MM.1S (cell line): ENCODE measurements at regions not wholly inside any gene's neighbourhood (a gene's known extent, or its start where the extent isn't known, plus 50 kb on each side); places are given as distances from the start of the nearest gene placed in this dataset.

Experiments used
- DNase-seq: peaks from one replicate; pipeline ENCODE4 v3.0.0-alpha.2; 2015
- H2AFZ ChIP-seq: fragments of 300-600 bp; sonication (generic); 2 replicates; pipeline ENCODE4 v1.6.0; 2016; ENCODE audit warnings: antibody characterized with exemption, low read length
- H3F3A ChIP-seq: fragments of 300-600 bp; sonication (generic); 2 replicates; pipeline ENCODE4 v1.6.1; 2016; ENCODE audit warnings: mild to moderate bottlenecking, antibody characterized with exemption, low read length, moderate library complexity, mixed read lengths; ENCODE audit not compliant: insufficient read depth
- H3K27ac ChIP-seq: fragments of 300-600 bp; sonication (generic); 2 replicates; pipeline ENCODE4 v1.5.1; 2016; ENCODE audit warnings: mild to moderate bottlenecking, low read length
- H3K27me3 ChIP-seq: fragments of 300-600 bp; sonication (generic); replicated peaks from 2 replicates; pipeline ENCODE4 v1.6.0; 2016; ENCODE audit warnings: low read length; ENCODE audit not compliant: insufficient read depth
- H3K36me3 ChIP-seq: fragments of 300-600 bp; sonication (generic); replicated peaks from 2 replicates; pipeline ENCODE4 v1.6.1; 2016; ENCODE audit warnings: mild to moderate bottlenecking, low read length, mixed read lengths; ENCODE audit not compliant: insufficient read depth
- H3K4me1 ChIP-seq: fragments of 300-600 bp; sonication (generic); 2 replicates; pipeline ENCODE4 v1.6.1; 2016; ENCODE audit warnings: low read length, mixed read lengths
- H3K4me2 ChIP-seq: fragments of 300-600 bp; sonication (generic); 2 replicates; pipeline ENCODE4 v1.6.0; 2016; ENCODE audit warnings: low read depth, low read length
- H3K4me3 ChIP-seq: fragments of 300-600 bp; sonication (generic); 2 replicates; pipeline ENCODE4 v1.5.1; 2016; ENCODE audit warnings: low read length, mixed read lengths
- H3K79me2 ChIP-seq: fragments of 300-600 bp; sonication (generic); 2 replicates; pipeline ENCODE4 v1.6.1; 2016; ENCODE audit warnings: mixed run types, low read length, mixed read lengths
- H3K9ac ChIP-seq: fragments of 300-600 bp; sonication (generic); 2 replicates; pipeline ENCODE4 v1.6.1; 2016; ENCODE audit warnings: low read length, mixed read lengths
- H3K9me2 ChIP-seq: fragments of 300-600 bp; sonication (generic); replicated peaks from 2 replicates; pipeline ENCODE4 v1.6.1; 2016; ENCODE audit warnings: mild to moderate bottlenecking, low read length, mixed read lengths; ENCODE audit not compliant: insufficient read depth
- H3K9me3 ChIP-seq: fragments of 300-600 bp; sonication (generic); replicated peaks from 2 replicates; pipeline ENCODE4 v1.6.1; 2016; ENCODE audit warnings: mild to moderate bottlenecking, low read length, mixed read lengths; ENCODE audit not compliant: insufficient read depth
- H4K20me1 ChIP-seq: fragments of 300-600 bp; sonication (generic); 2 replicates; pipeline ENCODE4 v1.6.1; 2016; ENCODE audit warnings: mild to moderate bottlenecking, low read length, moderate library complexity, mixed read lengths; ENCODE audit not compliant: insufficient read depth
- CTCF ChIP-seq: fragments of 300-600 bp; sonication (generic); IDR thresholded peaks from 2 replicates; pipeline ENCODE4 v1.5.1; 2016; ENCODE audit warnings: antibody characterized with exemption, low read length, mixed read lengths
- EZH2 ChIP-seq: fragments of 300-600 bp; sonication (generic); optimal IDR thresholded peaks from 2 replicates; pipeline ENCODE3; 2017; ENCODE audit warnings: low read depth, mild to moderate bottlenecking, antibody characterized with exemption, low read length, mixed read lengths
- EZH2phosphoT487 ChIP-seq: fragments of 300-600 bp; sonication (generic); IDR thresholded peaks from 2 replicates; pipeline ENCODE4 v1.6.1; 2018; ENCODE audit warnings: antibody characterized with exemption, low read length

- H3K9ac ChIP-seq: no peak overlapping the region
- H3K79me2 ChIP-seq: no peaks in the 10 kb centered on the region
- H3K27me3 ChIP-seq: peaks cover 78% of the 10 kb centered on the region
- H3K4me3 ChIP-seq: no peak overlapping the region
- no peak overlapping the region for H3K4me2 ChIP-seq
- H3K4me1 ChIP-seq: peaks cover 19% of the 10 kb centered on the region
- no peak for TF ChIP-seq EZH2phosphoT487
- TF ChIP-seq CTCF: no peak
- H3K36me3 ChIP-seq: no peaks in the 10 kb centered on the region
- no peaks in the 10 kb centered on the region for H3K9me3 ChIP-seq
- no peak overlapping the region for H3K27ac ChIP-seq
- no peak for DNase-seq
- H3K9me2 ChIP-seq: no peaks in the 10 kb centered on the region
- no peaks in the 10 kb centered on the region for H4K20me1 ChIP-seq
- no peak overlapping the region for H2AFZ ChIP-seq
- no peaks in the 10 kb centered on the region for H3F3A ChIP-seq
Measured at GRCh38 chr19:5290336-5291262, 50.0 kb downstream of the PTPRS start.

DNA sequence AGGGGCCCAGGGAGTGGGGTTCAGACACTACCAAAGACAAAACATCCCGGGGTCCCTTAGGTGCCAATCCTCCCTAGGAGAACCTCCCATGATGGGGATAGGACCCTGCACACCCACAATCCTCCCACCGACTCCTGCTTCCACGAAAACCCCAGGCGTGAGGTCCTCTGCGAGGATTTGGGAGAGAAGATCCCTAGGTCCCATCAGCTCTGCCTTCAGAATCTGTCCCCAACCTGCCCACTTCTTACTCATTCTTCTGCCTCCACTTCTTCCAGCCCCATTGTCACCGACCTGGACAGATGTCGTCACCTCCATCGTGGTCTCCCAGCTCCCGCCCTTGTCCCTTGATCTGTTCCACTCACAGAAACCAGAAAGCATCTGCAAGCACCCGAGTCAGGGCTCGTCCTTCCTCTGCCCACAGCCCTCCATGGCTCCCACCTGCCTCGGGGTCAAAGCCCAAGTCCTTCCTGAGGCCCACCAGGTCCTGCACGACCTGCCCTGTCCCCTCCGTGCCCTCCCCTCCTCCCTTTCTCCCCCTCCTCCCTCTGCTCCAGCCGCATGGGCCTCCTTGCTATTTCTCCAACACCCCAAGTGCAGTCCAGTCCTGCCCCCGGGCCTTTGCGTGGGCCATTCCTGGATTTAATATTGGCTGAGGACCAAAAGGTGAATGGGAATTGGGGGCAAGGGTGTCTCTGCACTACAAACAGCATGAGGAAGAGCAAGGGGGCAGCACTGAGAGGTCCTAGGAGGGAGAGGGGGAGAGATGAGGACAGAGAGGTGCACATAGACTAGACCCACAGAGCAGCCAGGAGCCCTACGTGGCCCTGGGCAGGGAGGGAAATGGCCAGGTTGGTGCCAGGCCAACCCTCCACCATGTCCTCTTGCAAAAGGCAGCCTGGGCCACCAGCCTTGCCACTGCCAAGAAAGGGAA lies 51.3 kb downstream of the PTPRS start:
- no peaks in the 10 kb centered on the region for H3K79me2 ChIP-seq
- no peak overlapping the region for H3K4me3 ChIP-seq
- H3K4me2 ChIP-seq: no peak overlapping the region
- H4K20me1 ChIP-seq: no peaks in the 10 kb centered on the region
- no peaks in the 10 kb centered on the region for H3F3A ChIP-seq
- H3K9ac ChIP-seq: no peak overlapping the region
- no peak overlapping the region for H3K27ac ChIP-seq
- no peaks in the 10 kb centered on the region for H3K36me3 ChIP-seq
- peaks cover 78% of the 10 kb centered on the region for H3K27me3 ChIP-seq
- peaks cover 19% of the 10 kb centered on the region for H3K4me1 ChIP-seq
- H3K9me3 ChIP-seq: no peaks in the 10 kb centered on the region
- TF ChIP-seq CTCF (no peak), EZH2phosphoT487 (no peak), EZH2 (no peak)
- H3K9me2 ChIP-seq: no peaks in the 10 kb centered on the region
- no peak for DNase-seq
- H2AFZ ChIP-seq: no peak overlapping the region

GRCh38 chr19:5288347-5288739 lies 52.3 kb downstream of the PTPRS start:
- DNase-seq: no peak
- TF ChIP-seq EZH2: no peak
- TF ChIP-seq CTCF: no peak
- no peak for TF ChIP-seq EZH2phosphoT487
- H3K9me2 ChIP-seq: no peaks in the 10 kb centered on the region
- H3K27me3 ChIP-seq: peaks cover 74% of the 10 kb centered on the region
- H3K4me3 ChIP-seq: no peak overlapping the region
- H3K36me3 ChIP-seq: no peaks in the 10 kb centered on the region
- no peaks in the 10 kb centered on the region for H3K9me3 ChIP-seq
- H3K4me2 ChIP-seq: peak overlapping the region; percentile 6; the same call in 1 of the 2 replicates
- no peaks in the 10 kb centered on the region for H3K79me2 ChIP-seq
- no peak overlapping the region for H3K27ac ChIP-seq
- H4K20me1 ChIP-seq: no peaks in the 10 kb centered on the region
- H3K4me1 ChIP-seq: peaks cover 19% of the 10 kb centered on the region
- H2AFZ ChIP-seq: no peak overlapping the region
- no peaks in the 10 kb centered on the region for H3F3A ChIP-seq
- no peak overlapping the region for H3K9ac ChIP-seq
